Mesenchymal stem cell (in vitro differentiated cells and primary cell): ENCODE measurements at regions not wholly inside any gene's neighbourhood (a gene's known extent, or its start where the extent isn't known, plus 50 kb on each side); places are given as distances from the start of the nearest gene placed in this dataset.

ENCODE experiments used
- DNase-seq: peaks from one replicate; pipeline ENCODE4 v3.0.0-alpha.2; 2013
- H2AFZ ChIP-seq: one replicate; pipeline ENCODE4 v1.6.1; 2013; ENCODE audit warnings: low read depth, mild to moderate bottlenecking, control low read depth, inconsistent platforms, low read length, moderate library complexity
- H2AK5ac ChIP-seq: 2 replicates; pipeline ENCODE4 v1.6.1; 2013; ENCODE audit warnings: low read length, moderate library complexity, mild to moderate bottlenecking, inconsistent platforms; ENCODE audit not compliant: severe bottlenecking
- H2BK120ac ChIP-seq: one replicate; pipeline ENCODE4 v1.6.1; 2013; ENCODE audit warnings: low read depth, mild to moderate bottlenecking, inconsistent platforms, low read length, moderate library complexity
- H2BK12ac ChIP-seq, 2 experiments: one replicate each; pipeline ENCODE4 v1.6.1; 2013; ENCODE audit warnings: inconsistent platforms in 2 of 2, low read length in 2 of 2, mild to moderate bottlenecking in 2 of 2, moderate library complexity in 2 of 2, control low read depth in 1 of 2
- H2BK15ac ChIP-seq: one replicate; pipeline ENCODE4 v1.6.1; 2013; ENCODE audit warnings: mild to moderate bottlenecking, low read depth, inconsistent platforms; ENCODE audit not compliant: poor library complexity, severe bottlenecking
- H2BK5ac ChIP-seq: 2 replicates; pipeline ENCODE4 v1.6.1; 2013; ENCODE audit warnings: low read depth, mild to moderate bottlenecking, low read length, control low read depth, inconsistent platforms; ENCODE audit not compliant: poor library complexity, severe bottlenecking
- H3K14ac ChIP-seq, 2 experiments: one replicate each; pipeline ENCODE4 v1.6.1; 2013; ENCODE audit warnings: inconsistent platforms in 2 of 2, low read length in 2 of 2, control low read depth in 1 of 2, mild to moderate bottlenecking in 1 of 2, moderate library complexity in 1 of 2
- H3K18ac ChIP-seq, 2 experiments: one replicate each; pipeline ENCODE4 v1.6.1; 2013; ENCODE audit warnings: inconsistent platforms in 2 of 2, low read length in 2 of 2, control low read depth in 1 of 2, low read depth in 1 of 2, mild to moderate bottlenecking in 1 of 2
- H3K23ac ChIP-seq, 2 experiments: one replicate each; pipeline ENCODE4 v1.6.1; 2013; ENCODE audit warnings: inconsistent platforms in 2 of 2, low read length in 2 of 2, mild to moderate bottlenecking in 2 of 2, moderate library complexity in 2 of 2, control low read depth in 1 of 2
- H3K27ac ChIP-seq: 2 replicates; pipeline ENCODE4 v1.5.1; 2013; ENCODE audit warnings: mild to moderate bottlenecking, moderate library complexity, low read length, control low read depth, inconsistent platforms; ENCODE audit not compliant: poor library complexity, severe bottlenecking
- H3K27me3 ChIP-seq, 2 experiments: 2 replicates each; pipeline versions ENCODE4 v1.6.1 to v1.7.0; 2013; ENCODE audit warnings: low read length in 2 of 2, mild to moderate bottlenecking in 2 of 2, moderate library complexity in 2 of 2, control low read depth in 1 of 2, inconsistent platforms in 1 of 2; ENCODE audit not compliant: control insufficient read depth in 1 of 2, insufficient read depth in 1 of 2
- H3K36me3 ChIP-seq, 2 experiments: 2 replicates each; pipeline versions ENCODE4 v1.6.1 to v1.7.0; 2013; ENCODE audit warnings: low read length in 2 of 2, control low read depth in 1 of 2, inconsistent platforms in 1 of 2, low read depth in 1 of 2, mild to moderate bottlenecking in 1 of 2; ENCODE audit not compliant: insufficient read depth in 2 of 2, control insufficient read depth in 1 of 2
- H3K4ac ChIP-seq, 2 experiments: one replicate each; pipeline ENCODE4 v1.6.1; 2013; ENCODE audit warnings: inconsistent platforms in 2 of 2, low read length in 2 of 2, mild to moderate bottlenecking in 2 of 2, moderate library complexity in 2 of 2, control low read depth in 1 of 2, low read depth in 1 of 2
- H3K4me1 ChIP-seq: 2 replicates; pipeline ENCODE4 v1.6.1; 2013; ENCODE audit warnings: low read depth, low read length, control low read depth; ENCODE audit not compliant: control insufficient read depth, insufficient read depth
- H3K4me2 ChIP-seq: 2 replicates; pipeline ENCODE4 v1.6.1; 2013; ENCODE audit warnings: low read length, mild to moderate bottlenecking, inconsistent platforms; ENCODE audit not compliant: poor library complexity, severe bottlenecking
- H3K4me3 ChIP-seq, 2 experiments: 2 replicates each; pipeline versions ENCODE4 v1.5.1 to v1.7.0; 2013; ENCODE audit warnings: low read length in 2 of 2, mild to moderate bottlenecking in 2 of 2, control low read depth in 1 of 2, low read depth in 1 of 2; ENCODE audit not compliant: insufficient read depth in 1 of 2
- H3K79me1 ChIP-seq: replicated peaks from 2 replicates; pipeline ENCODE4 v1.6.1; 2013; ENCODE audit warnings: mild to moderate bottlenecking, control low read depth, low read length, inconsistent platforms; ENCODE audit not compliant: poor library complexity, severe bottlenecking
- H3K9ac ChIP-seq: 2 replicates; pipeline ENCODE4 v1.7.0; 2013; ENCODE audit warnings: mild to moderate bottlenecking, low read length, moderate library complexity
- H3K9me3 ChIP-seq: 2 replicates; pipeline ENCODE4 v1.7.0; 2013; ENCODE audit warnings: mild to moderate bottlenecking, low read length; ENCODE audit not compliant: control insufficient read depth
- H4K8ac ChIP-seq: one replicate; pipeline ENCODE4 v1.6.1; 2013; ENCODE audit warnings: inconsistent platforms, mild to moderate bottlenecking, low read length, moderate library complexity
- H4K91ac ChIP-seq: one replicate; pipeline ENCODE4 v1.6.1; 2013; ENCODE audit warnings: mild to moderate bottlenecking, low read length, inconsistent platforms
- WGBS: methylation state at CpG from one replicate; pipeline ENCODE4 v1.1.7; 2013; ENCODE audit warnings: mixed read lengths; 5-methylcytosine and 5-hydroxymethylcytosine counted together

DNA sequence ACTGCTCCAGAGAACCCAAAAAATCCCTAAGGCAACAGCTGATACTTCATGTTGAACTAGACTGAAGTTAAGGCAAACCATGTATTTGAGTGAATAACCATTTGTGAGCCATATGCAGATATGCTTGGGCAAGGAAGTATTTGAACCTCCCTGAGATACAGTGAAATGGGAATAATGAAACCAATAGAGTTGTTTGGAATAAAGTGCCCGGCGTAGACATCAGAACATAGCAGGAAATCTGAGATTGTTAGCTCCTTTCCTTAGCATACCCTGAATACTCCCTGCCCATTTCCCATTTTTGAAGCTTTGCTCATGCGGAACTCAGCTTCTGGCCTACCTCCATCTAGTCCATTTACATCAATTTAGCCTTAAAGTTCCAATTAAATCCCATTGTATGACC is 611.9 kb downstream of the EFNA5 start:
- Histone ChIP-seq H3K27ac (no peak overlapping the region), H2AFZ (no peak overlapping the region), H4K91ac (no peak overlapping the region), H3K27me3 (no peaks in the 10 kb centered on the region), H3K36me3 (no peaks in the 10 kb centered on the region), H3K79me1 (no peaks in the 10 kb centered on the region), H3K4me2 (no peak overlapping the region), H2BK5ac (no peak overlapping the region), H2BK120ac (no peak overlapping the region), H3K4ac (no peak overlapping the region), H2BK12ac (no peak overlapping the region), H3K9me3 (no peaks in the 10 kb centered on the region), H4K8ac (no peak overlapping the region), H3K4me3 (no peak overlapping the region), H3K18ac (no peak overlapping the region), H3K14ac (no peak overlapping the region), H2BK15ac (no peak overlapping the region), H2AK5ac (no peak overlapping the region), H3K23ac (no peak overlapping the region), H3K4me1 (no peaks in the 10 kb centered on the region), H3K9ac (no peak overlapping the region)
- no peak for DNase-seq
- 68% methylated on average over 3 of the region's 3 CpGs for WGBS

- no peak for DNase-seq
- Histone ChIP-seq H2AFZ (no peak overlapping the region), H4K91ac (no peak overlapping the region), H2BK12ac (no peak overlapping the region), H3K4me1 (no peaks in the 10 kb centered on the region), H3K9me3 (no peaks in the 10 kb centered on the region), H4K8ac (no peak overlapping the region), H2BK120ac (no peak overlapping the region), H3K23ac (no peak overlapping the region), H3K79me1 (no peaks in the 10 kb centered on the region), H3K4me3 (no peak overlapping the region), H3K4ac (no peak overlapping the region), H3K14ac (no peak overlapping the region), H3K27ac (no peak overlapping the region), H3K18ac (no peak overlapping the region), H3K27me3 (no peaks in the 10 kb centered on the region), H3K36me3 (no peaks in the 10 kb centered on the region), H2AK5ac (no peak overlapping the region), H3K9ac (no peak overlapping the region), H2BK5ac (no peak overlapping the region), H3K4me2 (no peak overlapping the region), H2BK15ac (no peak overlapping the region)
- no CpG with 5 or more reads among the region's 1 CpG for WGBS
Observed at GRCh38 chr5:107058235-107058634, 612.5 kb downstream of the EFNA5 start.

GRCh38 chr5:107056278-107056677 is 614.5 kb downstream of the EFNA5 start:
- H4K91ac ChIP-seq: no peak overlapping the region
- no peak overlapping the region for H3K23ac ChIP-seq
- H3K27me3 ChIP-seq: no peaks in the 10 kb centered on the region
- WGBS: no CpG with 5 or more reads among the region's 2 CpGs
- no peak overlapping the region for H3K18ac ChIP-seq
- no peak overlapping the region for H2BK15ac ChIP-seq
- H2BK120ac ChIP-seq: no peak overlapping the region
- no peak overlapping the region for H3K4ac ChIP-seq
- no peak overlapping the region for H2AFZ ChIP-seq
- H3K4me1 ChIP-seq: no peaks in the 10 kb centered on the region
- no peak overlapping the region for H4K8ac ChIP-seq
- H3K9ac ChIP-seq: no peak overlapping the region
- no peak overlapping the region for H3K14ac ChIP-seq
- H3K4me3 ChIP-seq: no peak overlapping the region
- no peak overlapping the region for H2BK12ac ChIP-seq
- no peaks in the 10 kb centered on the region for H3K36me3 ChIP-seq
- no peak overlapping the region for H2BK5ac ChIP-seq
- no peak for DNase-seq
- no peak overlapping the region for H3K4me2 ChIP-seq
- H2AK5ac ChIP-seq: no peak overlapping the region
- no peak overlapping the region for H3K27ac ChIP-seq
- H3K9me3 ChIP-seq: no peaks in the 10 kb centered on the region
- no peaks in the 10 kb centered on the region for H3K79me1 ChIP-seq

- peaks cover 19% of the 10 kb centered on the region for H3K9me3 ChIP-seq
- no peaks in the 10 kb centered on the region for H3K4me1 ChIP-seq
- H3K4me3 ChIP-seq: no peak overlapping the region
- no peak overlapping the region for H2BK120ac ChIP-seq
- H2AK5ac ChIP-seq: no peak overlapping the region
- no peak overlapping the region for H3K4me2 ChIP-seq
- no peak overlapping the region for H2BK5ac ChIP-seq
- no peak overlapping the region for H2AFZ ChIP-seq
- H2BK12ac ChIP-seq: no peak overlapping the region
- no peak overlapping the region for H3K18ac ChIP-seq
- H3K36me3 ChIP-seq: no peaks in the 10 kb centered on the region
- DNase-seq: no peak
- no peak overlapping the region for H4K91ac ChIP-seq
- no peaks in the 10 kb centered on the region for H3K27me3 ChIP-seq
- no peak overlapping the region for H3K4ac ChIP-seq
- no peak overlapping the region for H3K27ac ChIP-seq
- H3K14ac ChIP-seq: no peak overlapping the region
- H4K8ac ChIP-seq: no peak overlapping the region
- WGBS: no CpG with 5 or more reads among the region's 2 CpGs
- H2BK15ac ChIP-seq: no peak overlapping the region
- H3K79me1 ChIP-seq: no peaks in the 10 kb centered on the region
- H3K9ac ChIP-seq: no peak overlapping the region
- H3K23ac ChIP-seq: no peak overlapping the region
Observed at GRCh38 chr5:107047048-107047447, 623.7 kb downstream of the EFNA5 start.
